GM23248 (cell line): ENCODE measurements at regions not wholly inside any gene's neighbourhood (a gene's known extent, or its start where the extent isn't known, plus 50 kb on each side); places are given as distances from the start of the nearest gene placed in this dataset.

Experiments used
- EZH2 ChIP-seq: fragments of 200-600 bp; sonication (generic); IDR thresholded peaks from 2 replicates; pipeline ENCODE4 v1.6.1; 2018; ENCODE audit warnings: antibody characterized with exemption, mild to moderate bottlenecking; ENCODE audit not compliant: insufficient read depth, poor library complexity, severe bottlenecking
- EZH2phosphoT487 ChIP-seq: fragments of 200-600 bp; sonication (generic); IDR thresholded peaks from 2 replicates; pipeline ENCODE4 v1.6.1; 2018; ENCODE audit warnings: antibody characterized with exemption, moderate library complexity, mild to moderate bottlenecking, low read depth; ENCODE audit not compliant: insufficient read depth

DNA sequence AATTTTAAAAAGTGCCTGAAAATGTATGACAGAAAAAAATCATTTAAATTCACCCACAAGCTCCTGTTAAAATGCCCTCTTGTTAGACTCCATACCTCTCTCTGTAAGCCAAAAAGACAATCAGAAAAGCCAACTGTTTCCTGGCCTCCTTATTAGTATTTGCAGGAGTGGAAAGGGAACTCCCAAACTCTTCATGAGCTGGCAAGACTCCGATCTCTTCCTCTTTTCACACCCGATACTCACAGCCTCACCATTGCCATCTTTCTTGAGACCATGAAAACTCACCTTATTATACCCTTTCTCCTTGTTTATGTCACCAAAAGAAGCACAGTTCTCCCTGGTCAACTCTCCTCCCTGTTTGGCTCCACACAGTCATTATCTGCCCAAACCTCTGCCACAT, 197.8 kb downstream of the DMAC1 start:
- TF ChIP-seq EZH2 (no peak), EZH2phosphoT487 (no peak)
